Esophagus squamous epithelium (tissue), 4 donors: ENCODE measurements at regions not wholly inside any gene's neighbourhood (a gene's known extent, or its start where the extent isn't known, plus 50 kb on each side); places are given as distances from the start of the nearest gene placed in this dataset.

Source experiments
- CTCF ChIP-seq, 6 experiments: fragments of 450-650 bp in 4 of 6; fragments of 200-600 bp in 2 of 6; sonication (generic) in 2 of 6; IDR thresholded peaks; one replicate each; pipeline ENCODE4 v1.5.1; 2016 to 2019; ENCODE audit warnings: antibody characterized with exemption in 6 of 6, mild to moderate bottlenecking in 4 of 6, moderate library complexity in 4 of 6
- POLR2A ChIP-seq, 4 donors: fragments of 450-650 bp; IDR thresholded peaks; one replicate each; pipeline ENCODE4 v1.6.1; 2017; ENCODE audit warnings: antibody characterized with exemption in 4 of 4, mild to moderate bottlenecking in 4 of 4, moderate library complexity in 3 of 4

DNA sequence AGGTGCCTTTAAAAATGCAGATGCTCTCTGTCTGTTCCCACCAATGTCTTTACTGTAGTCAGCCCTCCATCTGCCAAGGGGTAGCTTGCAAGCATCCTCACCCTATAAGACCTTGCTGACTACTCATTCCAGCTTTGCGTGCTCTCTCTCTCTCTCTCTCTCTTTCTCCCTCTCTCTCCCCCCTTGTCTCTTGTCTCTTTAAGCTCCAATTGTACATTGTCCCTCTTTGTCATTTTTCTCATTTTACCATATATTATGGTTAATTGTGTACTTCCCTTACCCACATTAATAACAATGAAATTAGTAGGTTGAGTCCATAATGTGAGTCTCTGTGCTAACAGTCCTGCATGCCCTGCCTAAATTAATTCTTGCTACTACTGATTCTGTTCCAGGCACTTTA lies 350.2 kb upstream of the CDH4 start:
- TF ChIP-seq CTCF (IDR thresholded peaks at IDR 0.05), result no peak
- no peak for TF ChIP-seq POLR2A (IDR thresholded peaks at IDR 0.05)
